Fibroblast of lung (primary cell): ENCODE measurements at regions not wholly inside any gene's neighbourhood (a gene's known extent, or its start where the extent isn't known, plus 50 kb on each side); places are given as distances from the start of the nearest gene placed in this dataset.

Source experiments
- EZH2 ChIP-seq: IDR thresholded peaks from 2 replicates; pipeline ENCODE4 v1.5.1; 2012; ENCODE audit warnings: low read length, control low read depth, mild to moderate bottlenecking; ENCODE audit errors: missing control alignments
- TF ChIP-seq, protein P1 (sequence below), 2 donors: IDR thresholded peaks in 1 of 2; conservative IDR thresholded peaks in 1 of 2; 1 replicate in 1 of 2; 2 replicates in 1 of 2; pipeline ENCODE4 v1.5.1; 2011 to 2012; ENCODE audit warnings: low read length in 2 of 2, control low read depth in 1 of 2, inconsistent platforms in 1 of 2, low read depth in 1 of 2, mild to moderate bottlenecking in 1 of 2

- TF ChIP-seq, protein P1, sequence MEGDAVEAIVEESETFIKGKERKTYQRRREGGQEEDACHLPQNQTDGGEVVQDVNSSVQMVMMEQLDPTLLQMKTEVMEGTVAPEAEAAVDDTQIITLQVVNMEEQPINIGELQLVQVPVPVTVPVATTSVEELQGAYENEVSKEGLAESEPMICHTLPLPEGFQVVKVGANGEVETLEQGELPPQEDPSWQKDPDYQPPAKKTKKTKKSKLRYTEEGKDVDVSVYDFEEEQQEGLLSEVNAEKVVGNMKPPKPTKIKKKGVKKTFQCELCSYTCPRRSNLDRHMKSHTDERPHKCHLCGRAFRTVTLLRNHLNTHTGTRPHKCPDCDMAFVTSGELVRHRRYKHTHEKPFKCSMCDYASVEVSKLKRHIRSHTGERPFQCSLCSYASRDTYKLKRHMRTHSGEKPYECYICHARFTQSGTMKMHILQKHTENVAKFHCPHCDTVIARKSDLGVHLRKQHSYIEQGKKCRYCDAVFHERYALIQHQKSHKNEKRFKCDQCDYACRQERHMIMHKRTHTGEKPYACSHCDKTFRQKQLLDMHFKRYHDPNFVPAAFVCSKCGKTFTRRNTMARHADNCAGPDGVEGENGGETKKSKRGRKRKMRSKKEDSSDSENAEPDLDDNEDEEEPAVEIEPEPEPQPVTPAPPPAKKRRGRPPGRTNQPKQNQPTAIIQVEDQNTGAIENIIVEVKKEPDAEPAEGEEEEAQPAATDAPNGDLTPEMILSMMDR (conservative IDR thresholded peaks at IDR 0.05 in 1 of 2, IDR thresholded peaks at IDR 0.05 in 1 of 2; ENCODE audit: low read depth in 1 of 2, low read length in 2 of 2) = no peak
- TF ChIP-seq EZH2 = no peak
Observed at GRCh38 chrY:7308816-7309215, 397.3 kb upstream of the AMELY start.
